ENCODE measurements at regions not wholly inside any gene's neighbourhood (a gene's known extent, or its start where the extent isn't known, plus 50 kb on each side); places are given as distances from the start of the nearest gene placed in this dataset.
A peak's percentile ranks its signal among the peaks of the same experiment; 100 is the strongest.

- BruUV-seq (replicated peaks), result no TSS peak
- Histone ChIP-seq H3K4me3 (no peak overlapping the region), H3K36me3 (ENCODE audit: control insufficient read depth in 2 of 2, insufficient read depth in 2 of 2, low read length in 1 of 2) (no peaks in the 10 kb centered on the region), H3K9ac (ENCODE audit: control insufficient read depth, insufficient read depth, low read length) (no peak overlapping the region), H3K79me2 (ENCODE audit: control insufficient read depth, insufficient read depth, low read length) (no peaks in the 10 kb centered on the region), H3K4me2 (ENCODE audit: control insufficient read depth, insufficient read depth) (no peak overlapping the region), H3K4me1 (ENCODE audit: control insufficient read depth, insufficient read depth, low read length) (no peaks in the 10 kb centered on the region), H3K27ac (ENCODE audit: control insufficient read depth, insufficient read depth) (no peak overlapping the region), H3K9me3 (replicated peaks; ENCODE audit: control insufficient read depth, insufficient read depth, low read length) (no peaks in the 10 kb centered on the region), H3K27me3 (replicated peaks in 1 of 2; ENCODE audit: control insufficient read depth in 2 of 2, insufficient read depth in 2 of 2, low read length in 1 of 2) (no peaks in the 10 kb centered on the region), H2AFZ (ENCODE audit: control insufficient read depth, low read depth, low read length) (no peak overlapping the region), H4K20me1 (ENCODE audit: control insufficient read depth, insufficient read depth) (no peaks in the 10 kb centered on the region)
- RAD21 ChIA-PET (ENCODE audit: unreplicated experiment), result no interaction called here
- SMC1A ChIA-PET (ENCODE audit: uncharacterized antibody, unreplicated experiment), result no interaction called here
- in situ Hi-C loops (cut with MboI) (no loop called here), intact Hi-C loops (cut with micrococcal nuclease; ENCODE audit: unreplicated experiment) (no loop called here)
- FAIRE-seq, result no peak
- peak; percentile 71 for ATAC-seq
- POLR2A ChIA-PET, result no interaction called here
- WGBS (ENCODE audit: insufficient coverage, insufficient replicate concordance, low lambda C conversion rate, missing lambda C conversion rate), result 50% methylated on average over 2 of the region's 2 CpGs
- CTCF ChIA-PET, result no interaction called here
- no peak for DNase-seq (ENCODE audit: low read depth, low spot score)
- TF ChIP-seq CBFB (IDR thresholded peaks at IDR 0.05; ENCODE audit: low read depth), result no peak
- TF ChIP-seq ZNF217 (IDR thresholded peaks at IDR 0.05), result no peak
- TF ChIP-seq GATAD2B (conservative IDR thresholded peaks at IDR 0.05; ENCODE audit: low read depth), result no peak
- no peak for TF ChIP-seq NFYA (IDR thresholded peaks at IDR 0.05; ENCODE audit: borderline replicate concordance, low read depth, low read length)
- no peak for TF ChIP-seq NRF1 (conservative IDR thresholded peaks at IDR 0.05; ENCODE audit: low read depth, low read length)
- TF ChIP-seq, protein P1, sequence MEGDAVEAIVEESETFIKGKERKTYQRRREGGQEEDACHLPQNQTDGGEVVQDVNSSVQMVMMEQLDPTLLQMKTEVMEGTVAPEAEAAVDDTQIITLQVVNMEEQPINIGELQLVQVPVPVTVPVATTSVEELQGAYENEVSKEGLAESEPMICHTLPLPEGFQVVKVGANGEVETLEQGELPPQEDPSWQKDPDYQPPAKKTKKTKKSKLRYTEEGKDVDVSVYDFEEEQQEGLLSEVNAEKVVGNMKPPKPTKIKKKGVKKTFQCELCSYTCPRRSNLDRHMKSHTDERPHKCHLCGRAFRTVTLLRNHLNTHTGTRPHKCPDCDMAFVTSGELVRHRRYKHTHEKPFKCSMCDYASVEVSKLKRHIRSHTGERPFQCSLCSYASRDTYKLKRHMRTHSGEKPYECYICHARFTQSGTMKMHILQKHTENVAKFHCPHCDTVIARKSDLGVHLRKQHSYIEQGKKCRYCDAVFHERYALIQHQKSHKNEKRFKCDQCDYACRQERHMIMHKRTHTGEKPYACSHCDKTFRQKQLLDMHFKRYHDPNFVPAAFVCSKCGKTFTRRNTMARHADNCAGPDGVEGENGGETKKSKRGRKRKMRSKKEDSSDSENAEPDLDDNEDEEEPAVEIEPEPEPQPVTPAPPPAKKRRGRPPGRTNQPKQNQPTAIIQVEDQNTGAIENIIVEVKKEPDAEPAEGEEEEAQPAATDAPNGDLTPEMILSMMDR (IDR thresholded peaks at IDR 0.05 in 2 of 3, conservative IDR thresholded peaks at IDR 0.05 in 1 of 3; ENCODE audit: control insufficient read depth in 2 of 3, extremely low read depth in 1 of 3, insufficient read depth in 1 of 3, low read depth in 3 of 3, low read length in 3 of 3), result peak in 1 of 3 experiments; percentile 17; a peak in 1 of 6 replicates
- TF ChIP-seq RB1 (IDR thresholded peaks at IDR 0.05; ENCODE audit: borderline replicate concordance), result no peak
- TF ChIP-seq ZNF207 (IDR thresholded peaks at IDR 0.05; ENCODE audit: borderline replicate concordance), result no peak
- no peak for TF ChIP-seq SREBF2 (IDR thresholded peaks at IDR 0.05; ENCODE audit: low read length)
- TF ChIP-seq NFXL1 (IDR thresholded peaks at IDR 0.05; ENCODE audit: borderline replicate concordance), result no peak
- TF ChIP-seq, protein P2, sequence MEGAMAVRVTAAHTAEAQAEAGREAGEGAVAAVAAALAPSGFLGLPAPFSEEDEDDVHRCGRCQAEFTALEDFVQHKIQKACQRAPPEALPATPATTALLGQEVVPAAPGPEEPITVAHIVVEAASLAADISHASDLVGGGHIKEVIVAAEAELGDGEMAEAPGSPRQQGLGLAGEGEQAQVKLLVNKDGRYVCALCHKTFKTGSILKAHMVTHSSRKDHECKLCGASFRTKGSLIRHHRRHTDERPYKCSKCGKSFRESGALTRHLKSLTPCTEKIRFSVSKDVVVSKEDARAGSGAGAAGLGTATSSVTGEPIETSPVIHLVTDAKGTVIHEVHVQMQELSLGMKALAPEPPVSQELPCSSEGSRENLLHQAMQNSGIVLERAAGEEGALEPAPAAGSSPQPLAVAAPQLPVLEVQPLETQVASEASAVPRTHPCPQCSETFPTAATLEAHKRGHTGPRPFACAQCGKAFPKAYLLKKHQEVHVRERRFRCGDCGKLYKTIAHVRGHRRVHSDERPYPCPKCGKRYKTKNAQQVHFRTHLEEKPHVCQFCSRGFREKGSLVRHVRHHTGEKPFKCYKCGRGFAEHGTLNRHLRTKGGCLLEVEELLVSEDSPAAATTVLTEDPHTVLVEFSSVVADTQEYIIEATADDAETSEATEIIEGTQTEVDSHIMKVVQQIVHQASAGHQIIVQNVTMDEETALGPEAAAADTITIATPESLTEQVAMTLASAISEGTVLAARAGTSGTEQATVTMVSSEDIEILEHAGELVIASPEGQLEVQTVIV (IDR thresholded peaks at IDR 0.05; ENCODE audit: borderline replicate concordance, partially characterized antibody), result no peak
- TF ChIP-seq, protein P3, sequence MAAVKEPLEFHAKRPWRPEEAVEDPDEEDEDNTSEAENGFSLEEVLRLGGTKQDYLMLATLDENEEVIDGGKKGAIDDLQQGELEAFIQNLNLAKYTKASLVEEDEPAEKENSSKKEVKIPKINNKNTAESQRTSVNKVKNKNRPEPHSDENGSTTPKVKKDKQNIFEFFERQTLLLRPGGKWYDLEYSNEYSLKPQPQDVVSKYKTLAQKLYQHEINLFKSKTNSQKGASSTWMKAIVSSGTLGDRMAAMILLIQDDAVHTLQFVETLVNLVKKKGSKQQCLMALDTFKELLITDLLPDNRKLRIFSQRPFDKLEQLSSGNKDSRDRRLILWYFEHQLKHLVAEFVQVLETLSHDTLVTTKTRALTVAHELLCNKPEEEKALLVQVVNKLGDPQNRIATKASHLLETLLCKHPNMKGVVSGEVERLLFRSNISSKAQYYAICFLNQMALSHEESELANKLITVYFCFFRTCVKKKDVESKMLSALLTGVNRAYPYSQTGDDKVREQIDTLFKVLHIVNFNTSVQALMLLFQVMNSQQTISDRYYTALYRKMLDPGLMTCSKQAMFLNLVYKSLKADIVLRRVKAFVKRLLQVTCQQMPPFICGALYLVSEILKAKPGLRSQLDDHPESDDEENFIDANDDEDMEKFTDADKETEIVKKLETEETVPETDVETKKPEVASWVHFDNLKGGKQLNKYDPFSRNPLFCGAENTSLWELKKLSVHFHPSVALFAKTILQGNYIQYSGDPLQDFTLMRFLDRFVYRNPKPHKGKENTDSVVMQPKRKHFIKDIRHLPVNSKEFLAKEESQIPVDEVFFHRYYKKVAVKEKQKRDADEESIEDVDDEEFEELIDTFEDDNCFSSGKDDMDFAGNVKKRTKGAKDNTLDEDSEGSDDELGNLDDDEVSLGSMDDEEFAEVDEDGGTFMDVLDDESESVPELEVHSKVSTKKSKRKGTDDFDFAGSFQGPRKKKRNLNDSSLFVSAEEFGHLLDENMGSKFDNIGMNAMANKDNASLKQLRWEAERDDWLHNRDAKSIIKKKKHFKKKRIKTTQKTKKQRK (IDR thresholded peaks at IDR 0.05; ENCODE audit: low read depth, low read length), result no peak
- no peak for TF ChIP-seq RELB (IDR thresholded peaks at IDR 0.05; ENCODE audit: low read depth)
- TF ChIP-seq HDAC2 (IDR thresholded peaks at IDR 0.05), result no peak
Measured at GRCh38 chr6:98539741-98540140, 294.6 kb upstream of the POU3F2 start.

Data from GM12878 (cell line).